OCI-LY7 (cell line): ENCODE measurements at regions not wholly inside any gene's neighbourhood (a gene's known extent, or its start where the extent isn't known, plus 50 kb on each side); places are given as distances from the start of the nearest gene placed in this dataset.

Experiments used
- BruUV-seq: library from RNA; stranded (reverse); fragments of 400-500 nt; replicated peaks from 2 replicates; lab custom pipeline; 2021; lab: Mats Ljungman, UMichigan
- CTCF ChIA-PET: fragments of 300-600 bp; sonication (Branson Sonifier 250); formaldehyde crosslinking; loops from one replicate; lab custom pipeline; 2022; ENCODE audit warnings: antibody characterized with exemption; ENCODE audit not compliant: unreplicated experiment; lab: Charles Lee
- POLR2A ChIA-PET: fragments of 300-600 bp; sonication (Branson Sonifier 250); formaldehyde crosslinking; loops from one replicate; lab custom pipeline; 2022; ENCODE audit warnings: antibody characterized with exemption; lab: Charles Lee
- DNase-seq: peaks from one replicate; pipeline ENCODE4 v3.0.0-alpha.2; 2015; ENCODE audit warnings: low spot score
- H2AFZ ChIP-seq: fragments of 200-600 bp; sonication (generic), shearing (Covaris generic); 2 replicates; pipeline ENCODE4 v1.6.1; 2014; ENCODE audit warnings: mild to moderate bottlenecking, antibody characterized with exemption, low read length, moderate library complexity
- H3K27ac ChIP-seq: fragments of 200-600 bp; sonication (generic); 2 replicates; pipeline ENCODE4 v1.5.1; 2014; ENCODE audit warnings: mixed run types, low read depth, mild to moderate bottlenecking, moderate library complexity, low read length, inconsistent platforms; ENCODE audit not compliant: poor library complexity, severe bottlenecking
- H3K36me3 ChIP-seq: fragments of 200-600 bp; sonication (generic); 2 replicates; pipeline ENCODE4 v1.6.1; 2014; ENCODE audit warnings: mild to moderate bottlenecking, antibody characterized with exemption, low read length, moderate library complexity, mixed read lengths; ENCODE audit not compliant: insufficient read depth
- H3K4me1 ChIP-seq: fragments of 200-600 bp; sonication (generic); 2 replicates; pipeline ENCODE4 v1.5.1; 2014; ENCODE audit warnings: mild to moderate bottlenecking, low read length; ENCODE audit not compliant: insufficient read depth, poor library complexity, severe bottlenecking
- H3K4me2 ChIP-seq: fragments of 200-600 bp; sonication (generic); 2 replicates; pipeline ENCODE4 v1.6.1; 2014; ENCODE audit warnings: mild to moderate bottlenecking, low read length
- H3K4me3 ChIP-seq: fragments of 200-600 bp; sonication (generic); 2 replicates; pipeline ENCODE4 v1.5.1; 2014; ENCODE audit warnings: mild to moderate bottlenecking, low read depth, low read length; ENCODE audit not compliant: poor library complexity, severe bottlenecking
- H3K79me2 ChIP-seq: fragments of 200-600 bp; sonication (generic); 2 replicates; pipeline ENCODE4 v1.6.1; 2016; ENCODE audit warnings: low read depth, mild to moderate bottlenecking, low read length, moderate library complexity, mixed read lengths; ENCODE audit not compliant: insufficient read depth
- H3K9me2 ChIP-seq: fragments of 200-600 bp; sonication (generic); 2 replicates; pipeline ENCODE4 v1.6.1; 2016; ENCODE audit warnings: mild to moderate bottlenecking, low read length, mixed read lengths; ENCODE audit not compliant: insufficient read depth
- H3K9me3 ChIP-seq: fragments of 200-600 bp; sonication (generic); 2 replicates; pipeline ENCODE4 v1.6.1; 2014; ENCODE audit warnings: mild to moderate bottlenecking, mixed run types, low read length, mixed read lengths
- H4K20me1 ChIP-seq: fragments of 200-600 bp; sonication (generic); 2 replicates; pipeline ENCODE4 v1.6.1; 2014; ENCODE audit warnings: mild to moderate bottlenecking, antibody characterized with exemption, low read length, moderate library complexity, mixed read lengths; ENCODE audit not compliant: insufficient read depth
- EZH2phosphoT487 ChIP-seq: fragments of 200-600 bp; sonication (generic); IDR thresholded peaks from 2 replicates; pipeline ENCODE4 v1.6.1; 2018; ENCODE audit warnings: low read depth, borderline replicate concordance, mild to moderate bottlenecking, mixed run types, antibody characterized with exemption, low read length, moderate library complexity, mixed read lengths
- intact Hi-C: fragments of 100-400 bp; cut with micrococcal nuclease; formaldehyde crosslinking; loops from one replicate; pipeline ENCODE4 v1.10.0; 2022; ENCODE audit not compliant: unreplicated experiment
- TF ChIP-seq, protein P1 (sequence below): fragments of 200-600 bp; sonication (generic); conservative IDR thresholded peaks from 2 replicates; pipeline ENCODE4 v1.5.1; 2014; ENCODE audit warnings: mild to moderate bottlenecking, antibody characterized with exemption, low read length, moderate library complexity, mixed read lengths

DNA sequence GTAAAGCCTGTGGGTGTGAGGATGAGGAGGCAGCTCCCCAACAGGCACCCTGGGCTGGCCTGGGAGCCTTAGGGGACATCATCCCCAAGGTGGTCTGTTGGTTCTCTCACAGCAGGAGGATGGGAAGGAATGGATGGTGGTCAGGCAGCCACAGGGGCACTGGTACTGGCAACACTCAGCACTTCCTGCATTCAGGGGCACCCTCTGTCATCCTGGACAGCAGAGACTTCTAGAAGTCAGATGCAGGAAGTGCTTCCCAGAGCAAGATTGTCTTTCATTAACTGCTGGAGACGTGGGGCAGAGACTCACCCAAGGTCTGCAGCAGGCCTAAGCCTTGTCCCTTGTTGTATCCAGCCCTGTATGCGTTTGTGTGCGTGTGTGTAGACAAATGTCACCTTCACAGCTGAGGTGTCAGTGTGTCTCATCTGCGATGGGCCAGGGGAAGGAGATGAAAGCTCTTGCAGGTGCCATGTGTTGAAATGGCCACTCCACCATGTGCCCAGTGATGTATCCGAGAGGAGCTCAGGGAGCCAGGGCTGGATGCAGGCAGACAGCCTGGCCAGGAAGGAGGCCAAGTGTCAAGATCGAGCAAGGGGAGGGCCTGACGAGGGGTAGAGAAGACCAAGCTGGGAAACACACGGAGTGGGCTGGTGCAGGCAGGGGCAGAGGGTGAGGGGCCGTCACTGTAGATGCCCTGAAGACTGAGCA is 85.1 kb downstream of the PITPNM2 start:
- peaks cover 47% of the 10 kb centered on the region for H3K4me1 ChIP-seq
- intact Hi-C loops = no loop called here
- no peak for TF ChIP-seq EZH2phosphoT487
- TF ChIP-seq, protein P1, sequence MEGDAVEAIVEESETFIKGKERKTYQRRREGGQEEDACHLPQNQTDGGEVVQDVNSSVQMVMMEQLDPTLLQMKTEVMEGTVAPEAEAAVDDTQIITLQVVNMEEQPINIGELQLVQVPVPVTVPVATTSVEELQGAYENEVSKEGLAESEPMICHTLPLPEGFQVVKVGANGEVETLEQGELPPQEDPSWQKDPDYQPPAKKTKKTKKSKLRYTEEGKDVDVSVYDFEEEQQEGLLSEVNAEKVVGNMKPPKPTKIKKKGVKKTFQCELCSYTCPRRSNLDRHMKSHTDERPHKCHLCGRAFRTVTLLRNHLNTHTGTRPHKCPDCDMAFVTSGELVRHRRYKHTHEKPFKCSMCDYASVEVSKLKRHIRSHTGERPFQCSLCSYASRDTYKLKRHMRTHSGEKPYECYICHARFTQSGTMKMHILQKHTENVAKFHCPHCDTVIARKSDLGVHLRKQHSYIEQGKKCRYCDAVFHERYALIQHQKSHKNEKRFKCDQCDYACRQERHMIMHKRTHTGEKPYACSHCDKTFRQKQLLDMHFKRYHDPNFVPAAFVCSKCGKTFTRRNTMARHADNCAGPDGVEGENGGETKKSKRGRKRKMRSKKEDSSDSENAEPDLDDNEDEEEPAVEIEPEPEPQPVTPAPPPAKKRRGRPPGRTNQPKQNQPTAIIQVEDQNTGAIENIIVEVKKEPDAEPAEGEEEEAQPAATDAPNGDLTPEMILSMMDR = no peak
- no peak overlapping the region for H3K4me3 ChIP-seq
- no peaks in the 10 kb centered on the region for H4K20me1 ChIP-seq
- POLR2A ChIA-PET = interaction anchor here (0.5 kb wide), 1 partner anchor 974 kb away, joined by 3 read pairs; no protein-coding TSS in a partner anchor
- H3K4me2 ChIP-seq = no peak overlapping the region
- CTCF ChIA-PET = interaction anchor here (1.0 kb wide), 1 partner anchor 25 kb away, joined by 3 read pairs; no protein-coding TSS in a partner anchor
- peak overlapping the region; percentile 55 for H2AFZ ChIP-seq
- no peaks in the 10 kb centered on the region for H3K36me3 ChIP-seq
- DNase-seq = peak; percentile 42
- BruUV-seq = no TSS peak
- no peaks in the 10 kb centered on the region for H3K9me3 ChIP-seq
- H3K27ac ChIP-seq = no peak overlapping the region
- no peaks in the 10 kb centered on the region for H3K79me2 ChIP-seq
- H3K9me2 ChIP-seq = no peaks in the 10 kb centered on the region

DNA sequence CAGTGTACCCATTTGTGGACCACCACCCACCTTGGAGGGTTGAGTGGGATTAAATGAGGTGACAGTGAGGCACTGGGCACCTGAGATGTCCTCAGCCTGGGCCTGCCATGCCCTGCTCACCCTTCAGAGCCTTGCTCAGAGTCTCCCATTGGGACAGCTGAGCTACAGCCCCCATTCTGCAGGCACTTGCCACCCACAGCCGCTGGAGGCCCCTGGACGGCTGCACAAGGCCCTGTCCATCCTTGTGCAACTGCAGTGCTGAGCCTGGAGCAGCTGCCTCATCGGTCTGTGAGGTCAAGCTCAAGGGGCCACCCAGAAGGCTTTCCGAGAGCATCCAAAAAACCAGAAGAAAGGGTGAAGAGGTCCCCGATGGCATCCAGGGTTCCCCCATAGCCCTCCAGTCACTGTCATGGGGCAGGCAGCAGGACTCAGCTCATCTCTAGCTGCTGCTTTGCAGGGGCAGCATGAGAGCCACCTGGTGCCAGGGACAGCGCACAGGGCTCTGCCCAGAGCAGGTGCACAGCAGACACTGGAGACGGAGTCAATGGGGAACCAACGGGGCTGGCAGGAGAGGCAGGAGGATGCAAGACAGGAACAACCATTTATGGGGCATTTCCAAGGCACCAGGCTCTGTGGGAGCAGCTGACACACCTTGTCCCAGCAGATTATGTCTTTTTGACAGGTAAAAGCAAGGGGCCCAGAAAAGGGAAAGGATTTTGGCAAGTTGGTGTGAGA is 84.6 kb downstream of the ARL6IP4 start:
- Histone ChIP-seq H4K20me1 (no peaks in the 10 kb centered on the region), H3K9me3 (no peaks in the 10 kb centered on the region), H3K4me3 (no peak overlapping the region), H3K79me2 (no peaks in the 10 kb centered on the region), H3K36me3 (no peaks in the 10 kb centered on the region), H3K9me2 (no peaks in the 10 kb centered on the region), H2AFZ (peak overlapping the region; percentile 55; the same call in 1 of the 2 replicates), H3K4me1 (peaks cover 55% of the 10 kb centered on the region), H3K4me2 (no peak overlapping the region), H3K27ac (no peak overlapping the region)
- POLR2A ChIA-PET = interaction anchor here (0.7 kb wide), 1 partner anchor 26 kb away, joined by 3 read pairs; no protein-coding TSS in a partner anchor
- CTCF ChIA-PET = interaction anchor here (1.0 kb wide), 1 partner anchor 24 kb away, joined by 3 read pairs; no protein-coding TSS in a partner anchor
- BruUV-seq = no TSS peak
- TF ChIP-seq, protein P1 = no peak
- TF ChIP-seq EZH2phosphoT487 = no peak
- intact Hi-C loops = no loop called here
- no peak for DNase-seq
